ENCODE measurements at regions not wholly inside any gene's neighbourhood (a gene's known extent, or its start where the extent isn't known, plus 50 kb on each side); places are given as distances from the start of the nearest gene placed in this dataset.

- intact Hi-C loops (cut with micrococcal nuclease; ENCODE audit: unreplicated experiment): no loop called here
- ChIA-PET POLR2A (ENCODE audit: low non-redundant PET) (no interaction called here), CTCF (no interaction called here)
- BruUV-seq (replicated peaks): no TSS peak
- no peak for DNase-seq (ENCODE audit: low spot score)
- H3K4me3 ChIP-seq (ENCODE audit: low read depth, low read length, poor library complexity, severe bottlenecking): no peak overlapping the region
- peaks cover 4% of the 10 kb centered on the region for H3K27me3 ChIP-seq (replicated peaks; ENCODE audit: insufficient read depth, low read depth, low read length, poor library complexity)
- H3K27ac ChIP-seq (ENCODE audit: low read depth, low read length, poor library complexity, severe bottlenecking): no peak overlapping the region
- no peaks in the 10 kb centered on the region for H3K4me1 ChIP-seq (ENCODE audit: insufficient read depth, low read length, poor library complexity, severe bottlenecking)
- no peaks in the 10 kb centered on the region for H3K36me3 ChIP-seq (ENCODE audit: insufficient read depth, low read length, poor library complexity, severe bottlenecking)
- TF ChIP-seq EZH2 (IDR thresholded peaks at IDR 0.05; ENCODE audit: borderline replicate concordance, low read depth, low read length, poor library complexity, severe bottlenecking) (no peak), CTCF (conservative IDR thresholded peaks at IDR 0.05; ENCODE audit: low read depth, low read length) (no peak)
- H3K9me3 ChIP-seq (ENCODE audit: low read depth, low read length, poor library complexity, severe bottlenecking): no peaks in the 10 kb centered on the region
Observed at GRCh38 chr1:207243442-207244408, 77.8 kb upstream of the CD55 start.

DNA sequence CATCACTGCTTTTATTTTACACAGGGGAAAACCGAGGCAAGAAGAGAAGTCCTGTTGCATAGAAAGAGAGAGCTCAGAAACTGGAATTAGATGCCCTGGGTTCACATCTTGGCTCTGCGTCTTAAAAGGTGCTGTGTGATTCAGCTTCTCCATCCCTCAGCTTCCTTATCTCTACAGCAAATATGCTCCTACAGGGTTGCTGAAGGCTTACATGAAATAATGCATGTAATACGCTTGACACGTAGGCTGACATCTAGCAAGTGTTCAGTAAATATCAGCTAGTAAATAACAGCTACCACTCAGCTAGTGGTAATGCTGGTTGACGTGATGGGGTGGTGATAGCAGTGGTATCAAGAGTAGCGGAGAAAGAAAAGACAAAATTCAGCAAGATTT, 77.1 kb upstream of the CD55 start:
- TF ChIP-seq CTCF (conservative IDR thresholded peaks at IDR 0.05; ENCODE audit: low read depth, low read length) (no peak), EZH2 (IDR thresholded peaks at IDR 0.05; ENCODE audit: borderline replicate concordance, low read depth, low read length, poor library complexity, severe bottlenecking) (no peak)
- no peak overlapping the region for H3K4me3 ChIP-seq (ENCODE audit: low read depth, low read length, poor library complexity, severe bottlenecking)
- H3K27me3 ChIP-seq (replicated peaks; ENCODE audit: insufficient read depth, low read depth, low read length, poor library complexity): no peaks in the 10 kb centered on the region
- ChIA-PET CTCF (no interaction called here), POLR2A (ENCODE audit: low non-redundant PET) (no interaction called here)
- no peaks in the 10 kb centered on the region for H3K9me3 ChIP-seq (ENCODE audit: low read depth, low read length, poor library complexity, severe bottlenecking)
- no peak for DNase-seq (ENCODE audit: low spot score)
- no peaks in the 10 kb centered on the region for H3K36me3 ChIP-seq (ENCODE audit: insufficient read depth, low read length, poor library complexity, severe bottlenecking)
- no peaks in the 10 kb centered on the region for H3K4me1 ChIP-seq (ENCODE audit: insufficient read depth, low read length, poor library complexity, severe bottlenecking)
- intact Hi-C loops (cut with micrococcal nuclease; ENCODE audit: unreplicated experiment): no loop called here
- no TSS peak for BruUV-seq (replicated peaks)
- H3K27ac ChIP-seq (ENCODE audit: low read depth, low read length, poor library complexity, severe bottlenecking): no peak overlapping the region

GRCh38 chr1:207245124-207245523, 76.4 kb upstream of the CD55 start:
- Histone ChIP-seq H3K4me1 (ENCODE audit: insufficient read depth, low read length, poor library complexity, severe bottlenecking) (no peaks in the 10 kb centered on the region), H3K27ac (ENCODE audit: low read depth, low read length, poor library complexity, severe bottlenecking) (no peak overlapping the region), H3K27me3 (replicated peaks; ENCODE audit: insufficient read depth, low read depth, low read length, poor library complexity) (no peaks in the 10 kb centered on the region), H3K36me3 (ENCODE audit: insufficient read depth, low read length, poor library complexity, severe bottlenecking) (no peaks in the 10 kb centered on the region), H3K9me3 (ENCODE audit: low read depth, low read length, poor library complexity, severe bottlenecking) (no peaks in the 10 kb centered on the region), H3K4me3 (ENCODE audit: low read depth, low read length, poor library complexity, severe bottlenecking) (no peak overlapping the region)
- no TSS peak for BruUV-seq (replicated peaks)
- no peak for TF ChIP-seq CTCF (conservative IDR thresholded peaks at IDR 0.05; ENCODE audit: low read depth, low read length)
- no peak for TF ChIP-seq EZH2 (IDR thresholded peaks at IDR 0.05; ENCODE audit: borderline replicate concordance, low read depth, low read length, poor library complexity, severe bottlenecking)
- ChIA-PET CTCF (no interaction called here), POLR2A (ENCODE audit: low non-redundant PET) (no interaction called here)
- no peak for DNase-seq (ENCODE audit: low spot score)
- intact Hi-C loops (cut with micrococcal nuclease; ENCODE audit: unreplicated experiment): no loop called here
